ENCODE measurements at regions not wholly inside any gene's neighbourhood (a gene's known extent, or its start where the extent isn't known, plus 50 kb on each side); places are given as distances from the start of the nearest gene placed in this dataset.
"Not testable (repeated sequence)": the region's sequence is repeated elsewhere in the genome, so short reads cannot be mapped to it uniquely, and the experiment has no call there.

- DNase-seq (ENCODE audit: low read depth, low spot score): no peak
Observed at GRCh38 chr15:57881361-57881760, 174.8 kb downstream of the POLR2M start.

GRCh38 chr15:57881972-57882371, 175.5 kb downstream of the POLR2M start:
- DNase-seq (ENCODE audit: low read depth, low spot score): no peak

GRCh38 chr15:57883701-57884100, 177.2 kb downstream of the POLR2M start:
- no peak for DNase-seq (ENCODE audit: low read depth, low spot score)

- DNase-seq (ENCODE audit: low read depth, low spot score): no peak
Observed at GRCh38 chr15:57884936-57885335, 178.4 kb downstream of the POLR2M start.

- no peak for DNase-seq (ENCODE audit: low read depth, low spot score)
Observed at GRCh38 chr15:57885435-57885834, 178.9 kb downstream of the POLR2M start.

GRCh38 chr15:57887825-57888224, 177.7 kb downstream of the ALDH1A2 start:
- no peak for DNase-seq (ENCODE audit: low read depth, low spot score)

- DNase-seq (ENCODE audit: low read depth, low spot score): no peak
Observed at GRCh38 chr15:57890351-57890750, 175.2 kb downstream of the ALDH1A2 start.

GRCh38 chr15:57890878-57891277, 174.6 kb downstream of the ALDH1A2 start:
- DNase-seq (ENCODE audit: low read depth, low spot score): no peak

- DNase-seq (ENCODE audit: low read depth, low spot score): no peak
Observed at GRCh38 chr15:57892181-57892580, 173.3 kb downstream of the ALDH1A2 start.

GRCh38 chr15:57893040-57893439, 172.5 kb downstream of the ALDH1A2 start:
- no peak for DNase-seq (ENCODE audit: low read depth, low spot score)

- DNase-seq (ENCODE audit: low read depth, low spot score): no peak
Observed at GRCh38 chr15:57895291-57895690, 170.2 kb downstream of the ALDH1A2 start.

GRCh38 chr15:57896114-57896513, 169.4 kb downstream of the ALDH1A2 start:
- no peak for DNase-seq (ENCODE audit: low read depth, low spot score)

- DNase-seq (ENCODE audit: low read depth, low spot score): not testable (repeated sequence)
Observed at GRCh38 chr15:57896899-57897298, 168.6 kb downstream of the ALDH1A2 start.

- DNase-seq (ENCODE audit: low read depth, low spot score): no peak
Observed at GRCh38 chr15:57897870-57898269, 167.6 kb downstream of the ALDH1A2 start.

- no peak for DNase-seq (ENCODE audit: low read depth, low spot score)
Observed at GRCh38 chr15:57902155-57902554, 163.4 kb downstream of the ALDH1A2 start.
